Transverse colon (tissue), 4 donors: ENCODE measurements at regions not wholly inside any gene's neighbourhood (a gene's known extent, or its start where the extent isn't known, plus 50 kb on each side); places are given as distances from the start of the nearest gene placed in this dataset.

Experiments
- DNase-seq: peaks from one replicate; pipeline ENCODE4 v3.0.0-alpha.2; 2019
- H3K27ac ChIP-seq, 4 donors: fragments of 200-600 bp; sonication (generic); 2 replicates each; pipeline ENCODE4 v1.5.1; 2016 to 2018; ENCODE audit warnings: inconsistent platforms in 4 of 4
- H3K27me3 ChIP-seq: fragments of 200-600 bp; sonication (generic); 2 replicates; pipeline ENCODE4 v1.5.1; 2017; ENCODE audit warnings: inconsistent platforms
- H3K36me3 ChIP-seq, 4 donors: fragments of 200-600 bp; sonication (generic); 2 replicates each; pipeline ENCODE4 v1.5.1; 2017 to 2019; ENCODE audit warnings: inconsistent platforms in 4 of 4
- H3K4me1 ChIP-seq, 4 donors: fragments of 200-600 bp; sonication (generic); 2 replicates each; pipeline ENCODE4 v1.5.1; 2017 to 2020; ENCODE audit warnings: inconsistent platforms in 4 of 4
- H3K4me3 ChIP-seq, 4 donors: fragments of 200-600 bp; sonication (generic); 1 replicate in 1 of 4; 2 replicates in 3 of 4; pipeline versions ENCODE4 v1.5.1 to v1.6.1; 2017 to 2019; ENCODE audit warnings: inconsistent platforms in 4 of 4
- H3K9me3 ChIP-seq, 2 donors: fragments of 200-600 bp; sonication (generic); 2 replicates each; pipeline ENCODE4 v1.5.1; 2017 to 2019; ENCODE audit warnings: inconsistent platforms in 2 of 2
- CTCF ChIP-seq, 5 experiments: fragments of 200-600 bp in 3 of 5; fragments of 450-650 bp in 2 of 5; sonication (generic) in 3 of 5; IDR thresholded peaks; 1 replicate in 2 of 5; 2 replicates in 3 of 5; pipeline ENCODE4 v1.5.1; 2016 to 2017; ENCODE audit warnings: antibody characterized with exemption in 5 of 5, inconsistent platforms in 3 of 5, mild to moderate bottlenecking in 2 of 5, moderate library complexity in 1 of 5
- EP300 ChIP-seq: sonication (generic); formaldehyde crosslinking; IDR thresholded peaks from one replicate; pipeline ENCODE4 v1.6.1; 2017; ENCODE audit warnings: antibody characterized with exemption, low read depth
- POLR2A ChIP-seq: fragments of 450-650 bp; IDR thresholded peaks from one replicate; pipeline ENCODE4 v1.6.1; 2016; ENCODE audit warnings: antibody characterized with exemption, mild to moderate bottlenecking, moderate library complexity
- POLR2AphosphoS5 ChIP-seq, 3 donors: sonication (generic); formaldehyde crosslinking; IDR thresholded peaks; one replicate each; pipeline ENCODE4 v1.6.1; 2016; ENCODE audit warnings: antibody characterized with exemption in 3 of 3
- WGBS, 2 donors: methylation state at CpG; one replicate each; pipeline ENCODE4 v1.1.5; 2018; ENCODE audit warnings: low coverage in 1 of 2; 5-methylcytosine and 5-hydroxymethylcytosine counted together
- in situ Hi-C, 4 donors: fragments of 200-750 bp; cut with MboI; loops; one replicate each; pipeline versions ENCODE4 v1.15.0 to v1.15.1; 2017; ENCODE audit warnings: low sequenced_read_pairs in 3 of 4, low pct_ligation_motif_present in 1 of 4, low pct_unique_long_range_greater_than_20kb in 1 of 4
- intact Hi-C: fragments of 100-400 bp; cut with DNase I; formaldehyde crosslinking; loops from one replicate; pipeline ENCODE4 v1.15.1; 2023; ENCODE audit warnings: low total_unique reads

DNA sequence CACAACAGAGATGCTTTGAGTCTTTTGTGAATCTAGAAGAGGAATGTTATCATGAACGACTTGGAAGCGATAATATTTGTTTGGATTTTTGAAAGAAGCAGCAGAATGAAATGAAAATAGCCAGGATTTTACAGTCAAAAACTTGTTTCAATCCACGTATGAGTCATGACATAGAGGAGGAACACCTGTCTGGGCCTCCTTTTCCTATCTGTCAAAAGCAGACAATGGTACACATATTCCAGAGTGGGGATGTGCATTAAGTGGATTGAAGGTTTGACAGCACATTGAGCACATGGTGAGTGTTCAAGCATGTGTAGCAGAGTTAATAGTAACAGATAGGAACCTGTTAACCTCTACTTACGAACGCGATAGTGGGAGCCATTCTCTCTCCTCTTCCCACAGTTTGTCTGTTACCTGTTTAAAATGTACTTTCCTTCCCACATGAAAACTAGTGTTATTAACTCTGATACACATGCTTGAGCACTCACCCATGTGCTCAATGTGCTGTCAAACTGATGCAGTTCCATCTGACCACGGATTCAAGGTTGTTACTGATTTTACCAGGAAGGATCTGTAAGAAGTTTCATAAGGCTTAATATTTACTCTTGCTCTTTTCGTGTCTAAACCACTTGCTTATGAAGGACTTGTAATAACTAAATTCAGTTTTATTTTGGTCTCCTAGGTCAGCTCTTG is 863.4 kb upstream of the SOX11 start:
- intact Hi-C loops: no loop called here
- no peaks in the 10 kb centered on the region for H3K9me3 ChIP-seq
- no peaks in the 10 kb centered on the region for H3K36me3 ChIP-seq
- in situ Hi-C loops: no loop called here
- H3K27me3 ChIP-seq: no peaks in the 10 kb centered on the region
- no peak overlapping the region for H3K27ac ChIP-seq
- H3K4me3 ChIP-seq: no peak overlapping the region
- TF ChIP-seq CTCF (IDR thresholded peaks at IDR 0.05): no peak
- TF ChIP-seq POLR2A: no peak
- no peak for TF ChIP-seq POLR2AphosphoS5 (IDR thresholded peaks at IDR 0.05)
- no peak for TF ChIP-seq EP300
- DNase-seq: no peak
- WGBS, 2 donors: 72 to 78% methylated on average over 8 of the region's 8 CpGs
- H3K4me1 ChIP-seq: no peaks in the 10 kb centered on the region

GRCh38 chr2:4831751-4832150 is 860.4 kb upstream of the SOX11 start:
- DNase-seq: no peak
- intact Hi-C loops (no loop called here), in situ Hi-C loops (no loop called here)
- H3K4me1 ChIP-seq: no peaks in the 10 kb centered on the region
- peaks cover 0 to 3% of the 10 kb centered on the region in 2 donors for H3K9me3 ChIP-seq
- TF ChIP-seq POLR2A (no peak), EP300 (no peak), CTCF (IDR thresholded peaks at IDR 0.05) (no peak), POLR2AphosphoS5 (IDR thresholded peaks at IDR 0.05) (no peak)
- H3K36me3 ChIP-seq: no peaks in the 10 kb centered on the region
- no peaks in the 10 kb centered on the region for H3K27me3 ChIP-seq
- no peak overlapping the region for H3K27ac ChIP-seq
- H3K4me3 ChIP-seq: no peak overlapping the region

GRCh38 chr2:4832642-4833041 is 859.5 kb upstream of the SOX11 start:
- DNase-seq: no peak
- in situ Hi-C loops (no loop called here), intact Hi-C loops (no loop called here)
- TF ChIP-seq POLR2A: no peak
- TF ChIP-seq CTCF (IDR thresholded peaks at IDR 0.05): no peak
- no peak for TF ChIP-seq POLR2AphosphoS5 (IDR thresholded peaks at IDR 0.05)
- no peak for TF ChIP-seq EP300
- H3K36me3 ChIP-seq: no peaks in the 10 kb centered on the region
- WGBS, 2 donors: 76 to 84% methylated on average over 5 of the region's 5 CpGs
- H3K4me1 ChIP-seq: no peaks in the 10 kb centered on the region
- no peaks in the 10 kb centered on the region for H3K27me3 ChIP-seq
- no peak overlapping the region for H3K4me3 ChIP-seq
- H3K27ac ChIP-seq: no peak overlapping the region
- peaks cover 0 to 3% of the 10 kb centered on the region in 2 donors for H3K9me3 ChIP-seq

- Histone ChIP-seq H3K27ac (no peak overlapping the region), H3K4me3 (no peak overlapping the region), H3K4me1 (no peaks in the 10 kb centered on the region), H3K36me3 (no peaks in the 10 kb centered on the region), H3K9me3 (peaks cover 0 to 3% of the 10 kb centered on the region in 2 donors), H3K27me3 (no peaks in the 10 kb centered on the region)
- no peak for DNase-seq
- TF ChIP-seq POLR2A (no peak), POLR2AphosphoS5 (IDR thresholded peaks at IDR 0.05) (no peak), EP300 (no peak), CTCF (IDR thresholded peaks at IDR 0.05) (no peak)
- in situ Hi-C loops: no loop called here
- 52 to 57% methylated on average over 2 of the region's 2 CpGs for WGBS, 2 donors
- intact Hi-C loops: no loop called here
Observed at GRCh38 chr2:4838626-4839025, 853.6 kb upstream of the SOX11 start.
